BLaER1 treated with 17β-estradiol and CSF1 and Interleukin-3, amounts not matched to agents 10 nM and 100 nM (cell line): ENCODE measurements at regions not wholly inside any gene's neighbourhood (a gene's known extent, or its start where the extent isn't known, plus 50 kb on each side); places are given as distances from the start of the nearest gene placed in this dataset.
"Not testable (repeated sequence)": the region's sequence is repeated elsewhere in the genome, so short reads cannot be mapped to it uniquely, and the experiment has no call there.

Source experiments
- H3K27ac ChIP-seq, 11 experiments: shearing (Covaris generic); formaldehyde crosslinking; 2 replicates each; pipeline ENCODE4 v1.8.1; 2022
- H3K27me3 ChIP-seq, 11 experiments: shearing (Covaris generic); formaldehyde crosslinking; 2 replicates each; pipeline ENCODE4 v1.8.1; 2022
- H3K36me3 ChIP-seq, 11 experiments: shearing (Covaris generic); formaldehyde crosslinking; 2 replicates each; pipeline ENCODE4 v1.8.1; 2022
- H3K4me1 ChIP-seq, 10 experiments: shearing (Covaris generic); formaldehyde crosslinking; 2 replicates each; pipeline ENCODE4 v1.8.1; 2022
- H3K4me2 ChIP-seq, 11 experiments: shearing (Covaris generic); formaldehyde crosslinking; 2 replicates each; pipeline ENCODE4 v1.8.1; 2022
- H3K4me3 ChIP-seq, 10 experiments: shearing (Covaris generic); formaldehyde crosslinking; 2 replicates each; pipeline ENCODE4 v1.8.1; 2022
- H3K9ac ChIP-seq, 11 experiments: shearing (Covaris generic); formaldehyde crosslinking; 2 replicates each; pipeline ENCODE4 v1.8.1; 2022
- H3K9me3 ChIP-seq, 11 experiments: shearing (Covaris generic); formaldehyde crosslinking; replicated peaks in 1 of 11; 2 replicates each; pipeline ENCODE4 v1.8.1; 2022
- H4K20me1 ChIP-seq, 11 experiments: shearing (Covaris generic); formaldehyde crosslinking; 2 replicates each; pipeline ENCODE4 v1.8.1; 2022
- Cebpa-rat ChIP-seq, 11 experiments: shearing (Covaris generic); IDR thresholded peaks; 2 replicates each; pipeline ENCODE4 v1.8.1; 2022

- TF ChIP-seq Cebpa-rat (IDR thresholded peaks at IDR 0.05): peak in 3 of 11 experiments; percentile 47 to 73 (median 63); a peak in 5 of 22 replicates
- H3K4me2 ChIP-seq: peak overlapping the region; percentile 81 to 99 (median 92)
- H3K9ac ChIP-seq: peak overlapping the region in 10 of 11 experiments; percentile 39 to 71 (median 56); a peak in 15 of 22 replicates
- H3K27me3 ChIP-seq, H3K9me3 ChIP-seq: not testable (repeated sequence)
- H3K4me3 ChIP-seq: peak overlapping the region; percentile 40 to 73 (median 53); a peak in 19 of 20 replicates
- peaks cover 11 to 38% (median 25%) of the 10 kb centered on the region in 11 experiments; a peak in 19 of 22 replicates for H3K36me3 ChIP-seq
- peaks cover 43 to 70% (median 59%) of the 10 kb centered on the region in 10 experiments for H3K4me1 ChIP-seq
- H4K20me1 ChIP-seq: peaks cover 54 to 74% (median 67%) of the 10 kb centered on the region in 11 experiments
- H3K27ac ChIP-seq: peak overlapping the region in 9 of 11 experiments; percentile 33 to 68 (median 60); a peak in 14 of 22 replicates
These were observed 82.1 kb upstream of the METTL9 start for GRCh38 chr16:21517263-21517662.

DNA sequence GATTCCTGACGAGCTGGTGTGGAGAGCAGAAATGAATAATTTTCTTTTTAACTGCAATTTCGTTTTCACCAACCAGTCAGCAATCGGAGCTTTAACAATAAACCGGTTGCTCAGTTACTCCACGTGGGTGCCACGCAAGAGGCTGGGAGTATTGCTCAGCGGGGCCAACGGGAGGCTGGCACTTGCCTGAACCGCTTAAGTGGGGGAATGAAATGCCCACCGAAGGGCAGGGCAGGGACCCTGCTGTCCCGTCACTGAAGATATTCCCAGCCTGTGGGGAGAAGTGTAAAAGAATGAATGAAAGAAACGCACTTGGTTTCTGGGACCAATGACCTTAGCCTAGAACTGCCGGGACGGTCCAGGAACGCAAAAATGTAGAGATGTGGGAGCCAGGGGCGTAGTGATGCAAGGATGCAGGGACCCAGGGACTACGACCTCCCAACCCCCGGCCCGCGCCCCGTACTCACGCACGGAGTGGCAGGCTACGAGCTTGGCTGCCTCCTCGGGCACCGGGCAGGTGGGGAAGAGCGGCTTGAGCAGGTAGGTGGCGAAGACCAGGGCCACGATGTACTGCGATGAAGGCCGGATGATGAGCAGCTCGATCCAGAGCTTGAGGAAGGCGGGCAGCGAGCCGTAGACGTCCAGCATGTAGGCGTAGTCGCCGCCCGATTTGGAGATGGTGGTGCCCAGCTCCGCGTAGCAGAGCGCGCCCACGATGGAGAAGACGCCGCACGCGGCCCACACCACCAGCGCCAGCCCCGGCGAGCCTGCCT, 79.8 kb upstream of the METTL9 start:
- H3K27ac ChIP-seq: peak overlapping the region; percentile 89 to 98 (median 92); a peak in 21 of 22 replicates
- peak overlapping the region; percentile 90 to 98 (median 94) for H3K9ac ChIP-seq
- peaks cover 20 to 64% (median 41%) of the 10 kb centered on the region in 10 experiments for H3K4me1 ChIP-seq

GRCh38 chr16:21520134-21521047, 79.0 kb upstream of the METTL9 start:
- H4K20me1 ChIP-seq: peaks cover 23 to 43% (median 35%) of the 10 kb centered on the region in 11 experiments; a peak in 21 of 22 replicates
- H3K27me3 ChIP-seq, H3K9me3 ChIP-seq: not testable (repeated sequence)
- H3K4me3 ChIP-seq: peak overlapping the region; percentile 60 to 80 (median 73)
- H3K36me3 ChIP-seq: peaks cover 0 to 12% (median 7%) of the 10 kb centered on the region in 11 experiments; a peak in 17 of 22 replicates
- peaks cover 13 to 61% (median 38%) of the 10 kb centered on the region in 10 experiments for H3K4me1 ChIP-seq
- H3K9ac ChIP-seq: peak overlapping the region; percentile 90 to 98 (median 94)
- H3K27ac ChIP-seq: peak overlapping the region; percentile 89 to 98 (median 92)
- peak overlapping the region; percentile 48 to 99 (median 95); a peak in 21 of 22 replicates for H3K4me2 ChIP-seq

More for the DNA sequence above, 79.8 kb upstream of the METTL9 start:
- Histone ChIP-seq H3K4me3 (peak overlapping the region; percentile 60 to 80 (median 73)), H4K20me1 (peaks cover 32 to 51% (median 44%) of the 10 kb centered on the region in 11 experiments), H3K36me3 (peaks cover 0 to 20% (median 14%) of the 10 kb centered on the region in 11 experiments; a peak in 17 of 22 replicates), H3K4me2 (peak overlapping the region; percentile 86 to 99 (median 95))
- H3K9me3 ChIP-seq, H3K27me3 ChIP-seq: not testable (repeated sequence)

- H3K4me2 ChIP-seq: peak overlapping the region in 10 of 11 experiments; percentile 83 to 99 (median 96); a peak in 18 of 22 replicates
- peaks cover 8 to 61% (median 38%) of the 10 kb centered on the region in 10 experiments for H3K4me1 ChIP-seq
- H3K36me3 ChIP-seq, H3K27me3 ChIP-seq, H3K4me3 ChIP-seq, H3K9me3 ChIP-seq: not testable (repeated sequence)
- H3K9ac ChIP-seq: peak overlapping the region in 2 of 11 experiments; percentile 90 to 91; a peak in 1 of 22 replicates
- H3K27ac ChIP-seq: peak overlapping the region in 5 of 11 experiments; percentile 89 to 98 (median 92); a peak in 8 of 22 replicates
- peaks cover 17 to 37% (median 33%) of the 10 kb centered on the region in 11 experiments; a peak in 21 of 22 replicates for H4K20me1 ChIP-seq
These were observed 78.4 kb upstream of the METTL9 start for GRCh38 chr16:21521048-21521389.

- not testable (repeated sequence) for H3K9ac ChIP-seq, H3K4me3 ChIP-seq, H3K36me3 ChIP-seq, H3K9me3 ChIP-seq
- Histone ChIP-seq H3K27me3 (peaks cover 0 to 12% (median 0%) of the 10 kb centered on the region in 11 experiments; a peak in 5 of 22 replicates), H3K27ac (peak overlapping the region in 1 of 11 experiments; percentile 89; a peak in 2 of 22 replicates), H3K4me1 (peaks cover 5 to 61% (median 38%) of the 10 kb centered on the region in 10 experiments), H3K4me2 (peak overlapping the region in 6 of 11 experiments; percentile 86 to 98 (median 94); a peak in 9 of 22 replicates), H4K20me1 (peaks cover 11 to 31% (median 27%) of the 10 kb centered on the region in 11 experiments; a peak in 21 of 22 replicates)
These were observed 77.8 kb upstream of the METTL9 start for GRCh38 chr16:21521390-21522143.

DNA sequence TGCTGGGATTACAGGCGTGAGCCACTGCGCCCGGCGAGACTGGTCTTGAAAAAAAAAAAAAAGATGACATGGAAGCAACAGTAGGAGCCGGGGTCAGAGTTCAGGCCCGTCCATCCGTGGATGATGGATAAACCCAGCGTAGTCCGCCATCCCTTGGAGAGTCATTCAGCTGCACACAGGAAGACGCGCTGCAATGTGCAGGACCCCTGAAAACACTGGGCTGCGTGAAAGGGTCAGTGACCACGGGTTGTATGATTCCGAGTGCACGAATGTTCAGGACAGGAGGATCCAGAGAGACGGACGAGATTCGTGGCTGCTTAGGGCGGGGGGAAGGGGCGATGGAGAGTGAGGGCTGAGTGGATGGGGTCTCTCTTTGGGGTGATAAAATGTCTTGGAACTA, 76.5 kb upstream of the METTL9 start:
- H3K4me3 ChIP-seq, H3K9ac ChIP-seq, H3K36me3 ChIP-seq, H3K9me3 ChIP-seq, H3K27ac ChIP-seq: not testable (repeated sequence)
- H3K4me2 ChIP-seq: peak overlapping the region in 5 of 11 experiments; percentile 3 to 36 (median 27); a peak in 6 of 22 replicates
- H4K20me1 ChIP-seq: peaks cover 5 to 26% (median 18%) of the 10 kb centered on the region in 11 experiments; a peak in 21 of 22 replicates
- peaks cover 0 to 20% (median 0%) of the 10 kb centered on the region in 11 experiments; a peak in 6 of 22 replicates for H3K27me3 ChIP-seq
- peaks cover 10 to 65% (median 38%) of the 10 kb centered on the region in 10 experiments; a peak in 19 of 20 replicates for H3K4me1 ChIP-seq

GRCh38 chr16:21523411-21524067, 75.8 kb upstream of the METTL9 start:
- Histone ChIP-seq H3K9me3 (peaks cover 0 to 9% (median 5%) of the 10 kb centered on the region in 11 experiments; a peak in 8 of 22 replicates), H3K9ac (no peak overlapping the region), H4K20me1 (peaks cover 0 to 21% (median 11%) of the 10 kb centered on the region in 11 experiments; a peak in 19 of 22 replicates), H3K4me3 (no peak overlapping the region), H3K27me3 (peaks cover 0 to 20% (median 0%) of the 10 kb centered on the region in 11 experiments; a peak in 6 of 22 replicates), H3K4me1 (peaks cover 10 to 61% (median 33%) of the 10 kb centered on the region in 10 experiments; a peak in 19 of 20 replicates), H3K27ac (no peak overlapping the region), H3K4me2 (peak overlapping the region in 2 of 11 experiments; percentile 14 to 36; a peak in 2 of 22 replicates), H3K36me3 (no peaks in the 10 kb centered on the region)
- TF ChIP-seq Cebpa-rat (IDR thresholded peaks at IDR 0.05): no peak
